ENCODE measurements at regions not wholly inside any gene's neighbourhood (a gene's known extent, or its start where the extent isn't known, plus 50 kb on each side); places are given as distances from the start of the nearest gene placed in this dataset.

GRCh38 chr6:40038626-40039025, 104.4 kb upstream of the MOCS1 start:
- TF ChIP-seq CTCF (IDR thresholded peaks at IDR 0.05; ENCODE audit: low read depth, low read length) = no peak
- no peak for TF ChIP-seq MAX (IDR thresholded peaks at IDR 0.05; ENCODE audit: low read depth, low read length)

All from NB4 (cell line).